AML-193 (cell line): ENCODE measurements at regions not wholly inside any gene's neighbourhood (a gene's known extent, or its start where the extent isn't known, plus 50 kb on each side); places are given as distances from the start of the nearest gene placed in this dataset.

ENCODE experiments used
- DNase-seq, 2 experiments: peaks; one replicate each; lab custom pipeline; 2025; lab: John Stamatoyannopoulos, UW

- no peak for DNase-seq
Measured at GRCh38 chr7:130897515-130898419, 163.8 kb upstream of the KLF14 start.

DNA sequence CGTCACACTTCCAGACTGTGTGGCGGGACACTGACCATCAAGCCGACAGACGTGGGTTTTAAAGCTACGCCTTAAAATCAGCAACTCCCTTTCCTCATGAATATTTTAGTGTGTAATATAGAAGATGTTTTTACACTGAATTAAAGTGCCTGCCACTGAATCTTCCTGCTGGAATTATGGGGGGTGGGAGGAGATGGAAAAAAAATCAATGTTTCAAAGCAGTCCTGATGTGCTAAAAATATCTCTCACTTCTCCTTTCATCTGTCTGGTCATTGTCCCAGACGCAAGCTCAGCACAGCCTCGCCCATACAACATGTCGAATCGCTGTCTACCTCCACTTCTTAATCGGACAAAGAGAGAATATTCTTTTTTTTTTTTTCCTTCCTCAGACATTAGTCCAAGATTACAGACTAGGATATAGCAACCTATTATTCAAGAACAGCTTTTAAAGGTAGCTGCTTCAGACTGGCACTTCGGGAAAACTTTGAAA, 165.1 kb upstream of the KLF14 start:
- no peak for DNase-seq

DNA sequence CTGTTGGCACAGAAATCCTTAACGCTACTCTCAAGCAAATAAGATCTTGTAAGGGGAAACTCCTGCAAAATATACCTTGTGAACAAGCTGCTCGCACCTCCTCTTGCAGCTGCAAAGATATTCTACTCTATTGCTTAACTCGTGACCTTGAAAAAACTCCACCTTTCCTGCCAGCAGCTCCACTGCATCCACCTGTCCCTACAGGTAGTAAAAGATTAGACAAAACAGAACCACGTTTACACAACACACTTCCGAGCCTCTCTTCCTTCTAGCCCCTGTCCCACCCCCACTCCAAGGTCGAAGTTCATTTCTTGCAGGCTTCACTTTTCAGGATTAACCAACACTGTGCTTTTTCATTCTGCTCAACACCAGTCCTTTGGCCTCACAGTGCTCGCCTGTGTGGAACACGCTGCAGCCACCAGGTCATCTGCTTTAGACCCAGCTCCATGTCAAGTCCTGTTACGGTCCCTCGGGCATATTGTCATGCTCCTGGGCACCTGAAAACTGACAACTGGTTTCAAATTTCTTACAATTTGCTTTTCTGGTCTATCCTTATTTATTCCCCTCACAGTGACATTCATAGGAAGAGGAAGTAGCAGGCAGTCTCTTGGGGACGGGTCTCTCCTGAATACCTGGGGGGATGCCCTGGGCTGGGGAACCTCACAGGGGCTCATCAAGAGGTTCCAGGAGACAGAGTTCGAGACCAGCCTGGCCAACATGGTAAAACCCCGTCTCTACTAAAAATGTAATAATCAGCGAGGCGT, 165.8 kb upstream of the KLF14 start:
- DNase-seq, result no peak

DNA sequence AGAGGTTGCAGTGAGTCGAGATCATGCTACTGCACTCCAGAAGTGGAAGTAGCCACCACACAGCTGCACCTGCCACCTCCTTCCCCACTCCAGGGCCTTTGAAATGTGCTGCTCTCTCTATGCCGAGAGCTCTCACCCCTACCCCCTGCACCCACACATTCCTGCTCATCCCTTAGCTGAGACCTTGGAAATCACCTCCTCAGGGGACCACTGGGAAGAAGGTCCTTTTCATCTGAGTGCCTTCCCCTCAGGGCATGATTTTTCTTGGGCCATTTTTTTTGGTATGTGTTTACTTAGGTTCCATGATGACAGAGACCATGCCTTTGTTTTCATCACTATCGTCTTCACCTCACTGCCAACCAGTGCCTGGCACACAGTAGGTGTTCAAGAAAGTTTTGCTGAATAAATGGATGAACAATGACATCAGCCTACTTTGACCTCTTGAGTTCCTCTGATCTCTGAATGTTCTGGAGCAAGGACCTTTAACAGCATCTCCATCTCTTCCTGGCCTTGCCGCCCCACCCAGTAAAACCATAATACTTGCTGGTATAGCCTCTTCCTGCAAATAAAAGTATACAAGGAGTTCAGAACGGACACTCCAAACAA, 166.6 kb upstream of the KLF14 start:
- no peak for DNase-seq

- DNase-seq, result no peak
Measured at GRCh38 chr7:130901209-130901783, 167.3 kb upstream of the KLF14 start.

DNA sequence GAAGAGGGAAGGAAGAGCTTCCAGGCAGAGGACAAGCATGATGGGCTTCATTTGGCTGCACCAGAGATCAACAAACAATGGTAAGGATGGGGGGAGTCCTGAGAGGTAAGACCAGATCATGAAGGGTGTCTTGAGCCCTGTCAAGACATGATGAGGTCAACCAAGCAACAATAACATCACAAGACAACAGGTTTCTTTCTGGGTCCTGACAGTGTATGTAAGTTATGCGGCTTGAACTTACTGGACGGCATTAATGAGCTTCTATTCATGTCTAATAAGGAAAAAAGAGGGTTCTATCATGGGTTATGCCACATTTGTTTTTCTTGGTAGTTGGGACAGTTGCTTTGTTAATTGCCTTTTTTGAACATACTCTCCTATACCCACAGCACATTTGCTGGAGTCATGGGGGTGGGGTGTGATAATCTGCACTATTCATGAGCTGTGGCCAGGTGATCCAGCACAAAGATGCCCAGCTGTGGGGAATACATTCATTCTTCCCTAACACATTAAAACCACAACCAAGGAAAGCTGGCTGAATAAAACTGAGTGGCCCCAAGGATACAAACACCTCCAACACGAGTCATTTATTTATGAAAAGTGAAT, 168.8 kb upstream of the KLF14 start:
- no peak for DNase-seq

DNA sequence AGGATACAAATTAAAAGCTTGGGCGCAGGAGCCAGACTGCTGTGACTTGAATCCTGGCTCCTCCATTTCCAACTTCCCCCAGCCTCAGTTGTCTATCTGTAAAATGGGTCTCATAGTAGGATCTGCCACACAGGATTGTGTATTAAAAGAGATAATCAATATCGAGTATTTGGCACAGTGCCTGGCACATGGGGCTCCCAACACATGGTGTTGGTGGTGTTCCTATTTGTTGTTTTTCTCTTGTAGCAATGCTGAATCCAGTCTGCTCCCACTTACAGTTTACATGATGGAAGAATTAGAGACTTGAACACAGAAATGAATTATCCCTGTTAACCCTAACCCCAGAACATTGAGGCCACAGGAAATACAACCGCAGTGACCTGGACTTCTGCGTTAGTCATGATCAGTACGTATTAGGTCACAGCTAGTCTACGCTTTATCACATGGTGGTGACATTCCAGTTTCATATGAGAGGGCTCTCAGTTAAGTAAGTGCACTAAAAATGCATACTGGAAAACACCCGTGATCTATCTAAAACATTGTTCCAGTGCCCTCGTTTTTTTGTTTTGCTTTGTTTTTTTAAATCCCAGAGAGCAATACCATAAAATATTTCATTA, 169.5 kb upstream of the KLF14 start:
- no peak for DNase-seq

DNA sequence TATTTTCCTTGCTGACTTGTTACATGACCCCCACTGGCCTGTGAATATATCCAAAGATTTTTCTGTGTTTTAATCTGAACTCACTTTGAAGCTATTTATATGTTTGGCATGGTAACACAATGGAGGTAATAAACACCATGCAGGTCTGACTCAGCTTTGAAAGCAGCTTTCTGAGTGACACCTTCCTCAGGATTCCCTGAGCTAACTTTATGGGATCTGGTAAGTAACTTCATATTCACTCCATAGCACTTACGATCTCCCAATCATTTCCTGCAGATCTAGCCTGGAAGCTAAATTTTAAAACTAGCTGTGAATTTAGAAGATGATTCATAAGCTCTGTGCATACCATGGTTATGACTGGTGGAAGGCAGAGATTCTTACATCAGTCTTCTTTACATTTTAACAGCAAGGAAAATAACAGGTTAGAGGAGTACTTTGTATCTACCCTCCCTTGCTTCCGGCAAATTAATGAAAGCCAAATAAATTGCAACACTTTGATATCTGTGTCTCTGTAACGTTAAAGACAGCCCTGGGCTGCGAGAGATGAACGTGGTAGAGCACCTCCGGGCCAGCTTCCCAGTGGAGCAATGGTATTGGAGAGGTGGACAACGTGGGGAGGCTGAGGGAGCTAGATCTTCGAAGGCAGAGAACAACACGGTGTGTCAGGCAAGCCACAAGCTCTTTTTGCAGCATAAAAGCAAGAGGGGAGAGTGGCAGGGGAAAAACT, 170.2 kb upstream of the KLF14 start:
- DNase-seq, result no peak

GRCh38 chr7:130904792-130905191, 170.8 kb upstream of the KLF14 start:
- no peak for DNase-seq

DNA sequence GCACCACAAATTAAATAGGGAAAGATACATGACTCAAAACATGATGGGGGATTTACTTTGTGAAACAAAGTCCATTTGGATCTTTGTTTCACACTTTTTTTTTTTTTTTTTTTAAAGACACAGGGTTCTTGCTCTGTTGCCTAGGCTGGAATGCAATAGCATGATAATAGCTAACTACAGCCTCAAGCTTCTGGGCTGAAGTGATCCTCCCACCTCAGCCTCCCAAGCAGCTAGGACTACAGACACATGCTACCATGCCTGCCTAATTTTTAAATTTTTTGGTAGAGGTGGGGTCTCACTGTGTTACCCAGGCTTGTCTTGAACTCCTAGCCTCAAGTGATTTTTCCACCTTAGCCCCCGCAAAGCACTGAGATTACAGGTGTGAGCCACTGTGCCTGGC, 172.6 kb upstream of the KLF14 start:
- DNase-seq, result no peak

- DNase-seq, result no peak
Measured at GRCh38 chr7:130907439-130907838, 173.4 kb upstream of the KLF14 start.

DNA sequence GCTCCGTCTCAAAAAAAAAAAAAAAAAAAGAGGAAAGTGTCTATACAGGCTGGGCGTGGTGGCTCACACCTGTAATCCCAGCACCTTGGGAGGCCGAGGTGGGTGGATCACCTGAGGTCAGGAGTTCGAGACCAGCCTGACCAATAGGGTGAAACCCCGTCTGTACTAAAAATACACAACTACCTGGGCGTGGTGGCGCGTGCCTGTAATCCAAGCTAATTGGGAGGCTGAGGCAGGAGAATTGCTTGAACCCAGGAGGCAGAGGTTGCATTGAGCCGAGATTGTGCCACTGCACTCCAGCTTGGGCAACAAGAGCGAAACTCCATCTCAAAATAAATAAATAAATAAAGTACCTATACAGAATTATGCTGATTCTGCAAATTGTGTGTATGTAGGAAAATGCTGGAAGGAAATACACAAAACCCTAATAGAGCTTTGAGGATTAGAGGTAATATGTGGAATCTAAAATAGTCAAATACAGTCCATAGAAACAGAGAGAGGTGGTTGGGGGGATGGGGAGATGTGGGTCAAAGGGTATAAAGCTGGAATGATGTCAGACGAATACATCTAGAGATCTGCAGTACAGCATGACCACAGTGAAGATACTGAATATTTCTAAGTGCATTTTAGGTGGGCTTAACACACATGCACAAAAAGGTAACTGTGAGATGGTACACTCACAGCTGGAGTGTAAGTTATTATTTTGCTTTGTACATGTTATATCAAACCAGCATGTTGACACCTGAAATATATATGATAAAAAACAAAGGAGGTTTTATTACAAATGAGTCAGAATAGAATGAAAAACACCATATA, 174.5 kb upstream of the KLF14 start:
- no peak for DNase-seq

- DNase-seq, result no peak
Measured at GRCh38 chr7:130909161-130909836, 175.3 kb upstream of the KLF14 start.

DNA sequence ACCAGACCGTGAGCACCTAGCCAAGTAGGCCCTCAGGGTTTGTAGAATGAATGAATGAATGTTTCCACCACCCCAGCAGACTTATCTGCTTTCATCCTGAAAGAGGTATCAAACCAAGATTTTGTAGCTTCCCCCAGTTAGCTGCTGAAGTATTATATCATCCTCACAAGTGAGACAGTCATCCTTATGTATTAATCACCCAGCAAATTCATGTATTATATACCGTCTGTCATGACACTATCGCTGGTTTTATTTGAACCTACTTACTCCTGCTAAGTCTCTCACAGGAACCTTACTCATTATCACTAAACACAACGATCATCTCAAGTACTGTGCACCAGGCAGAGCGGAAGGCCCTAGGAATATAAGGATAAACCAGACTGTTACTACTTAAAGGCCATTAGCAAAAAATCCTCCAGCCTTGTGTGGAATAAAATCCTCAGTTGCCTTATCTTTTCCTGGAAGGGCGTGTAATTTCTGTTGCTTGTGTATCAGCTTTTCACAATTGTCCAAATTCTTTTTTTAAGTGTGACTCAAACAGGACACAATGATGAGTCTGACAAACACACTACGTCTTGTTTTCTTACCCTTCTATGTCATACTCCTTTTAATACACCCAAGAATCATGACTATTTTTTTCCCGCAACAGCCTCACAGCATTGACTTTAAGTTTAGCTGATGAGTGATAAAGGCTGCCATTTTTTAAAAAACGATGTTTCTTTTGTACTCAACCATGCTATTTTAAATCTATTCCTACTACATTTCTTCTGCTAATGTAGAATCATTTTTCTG, 176.1 kb upstream of the KLF14 start:
- no peak for DNase-seq

- no peak for DNase-seq
Measured at GRCh38 chr7:130910949-130911944, 177.2 kb upstream of the KLF14 start.

- no peak for DNase-seq
Measured at GRCh38 chr7:130912082-130912861, 178.3 kb upstream of the KLF14 start.
